BJ (cell line): ENCODE measurements at regions not wholly inside any gene's neighbourhood (a gene's known extent, or its start where the extent isn't known, plus 50 kb on each side); places are given as distances from the start of the nearest gene placed in this dataset.

Experiments
- CTCF ChIA-PET: fragments of 350-600 bp; formaldehyde crosslinking; extraction: SDS; loops from one replicate; lab custom pipeline; 2021; ENCODE audit warnings: antibody characterized with exemption, inconsistent platforms; lab: Yijun Ruan, JAX
- POLR2A ChIA-PET: fragments of 300-600 bp; sonication (Branson Sonifier 250); formaldehyde crosslinking; extraction: SDS; loops from one replicate; lab custom pipeline; 2021; ENCODE audit warnings: antibody characterized with exemption; lab: Charles Lee
- DNase-seq: peaks from one replicate; pipeline ENCODE4 v3.0.0-alpha.2; 2011; ENCODE audit warnings: low read depth
- H3K27me3 ChIP-seq: 2 replicates; pipeline ENCODE4 v1.6.0; 2011; ENCODE audit warnings: low read length; ENCODE audit not compliant: control insufficient read depth, insufficient read depth
- H3K36me3 ChIP-seq: 2 replicates; pipeline ENCODE4 v1.5.1; 2011; ENCODE audit warnings: low read length; ENCODE audit not compliant: control insufficient read depth, insufficient read depth
- H3K4me3 ChIP-seq: 2 replicates; pipeline ENCODE4 v1.5.1; 2011; ENCODE audit warnings: low read depth, mild to moderate bottlenecking, control low read depth, low read length
- CTCF ChIP-seq: IDR thresholded peaks from 2 replicates; pipeline ENCODE4 v1.5.1; 2011; ENCODE audit warnings: low read depth, mild to moderate bottlenecking, control low read depth, inconsistent platforms, low read length, moderate library complexity; ENCODE audit not compliant: insufficient read depth

DNA sequence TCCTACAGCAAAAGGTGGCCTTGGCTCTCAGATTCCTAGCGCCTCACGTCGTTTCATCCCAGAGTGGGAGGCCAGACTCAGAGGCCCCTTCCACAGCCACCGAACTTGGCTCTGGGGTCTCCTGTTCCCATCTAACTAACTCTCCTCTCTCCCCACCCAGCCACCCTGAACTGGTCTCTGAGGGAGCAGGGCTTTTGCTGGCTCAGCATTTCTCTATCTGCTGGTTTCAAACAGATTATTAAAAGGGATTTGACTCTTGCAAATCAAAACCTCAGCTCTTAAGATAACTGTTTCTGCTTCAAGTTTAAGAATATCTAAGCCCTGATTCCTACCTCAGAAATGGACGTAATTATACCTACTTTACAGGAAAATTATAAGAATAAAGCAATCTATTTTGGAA lies 91.0 kb upstream of the ATP1B1 start:
- H3K27me3 ChIP-seq: no peaks in the 10 kb centered on the region
- no peak for TF ChIP-seq CTCF
- CTCF ChIA-PET: interaction anchor here (1.3 kb wide), 1 partner anchor 15 kb away, joined by 3 read pairs; no protein-coding TSS in a partner anchor
- H3K36me3 ChIP-seq: no peaks in the 10 kb centered on the region
- POLR2A ChIA-PET: no interaction called here
- DNase-seq: no peak
- H3K4me3 ChIP-seq: no peak overlapping the region

DNA sequence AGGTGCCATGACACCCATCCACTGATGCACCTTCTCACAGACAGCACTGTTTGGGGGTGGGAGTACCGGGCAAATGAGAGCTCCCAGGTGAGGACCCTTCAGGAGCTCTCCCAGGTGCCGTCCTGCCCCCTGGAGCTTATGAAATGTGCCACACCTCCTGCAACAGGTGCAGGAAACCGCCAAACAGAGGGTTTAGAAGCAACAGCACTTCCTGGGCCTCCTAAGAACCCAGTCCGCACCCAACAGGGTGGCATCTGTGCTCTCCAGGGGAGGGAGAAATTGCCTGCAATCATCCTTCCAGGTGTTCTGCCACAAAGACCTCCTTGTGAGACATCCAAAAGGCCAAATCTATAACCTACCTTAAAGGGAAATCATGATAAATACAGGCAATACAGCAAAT lies 87.7 kb upstream of the ATP1B1 start:
- Histone ChIP-seq H3K36me3 (no peaks in the 10 kb centered on the region), H3K27me3 (no peaks in the 10 kb centered on the region), H3K4me3 (no peak overlapping the region)
- ChIA-PET CTCF (no interaction called here), POLR2A (no interaction called here)
- no peak for TF ChIP-seq CTCF
- DNase-seq: no peak

DNA sequence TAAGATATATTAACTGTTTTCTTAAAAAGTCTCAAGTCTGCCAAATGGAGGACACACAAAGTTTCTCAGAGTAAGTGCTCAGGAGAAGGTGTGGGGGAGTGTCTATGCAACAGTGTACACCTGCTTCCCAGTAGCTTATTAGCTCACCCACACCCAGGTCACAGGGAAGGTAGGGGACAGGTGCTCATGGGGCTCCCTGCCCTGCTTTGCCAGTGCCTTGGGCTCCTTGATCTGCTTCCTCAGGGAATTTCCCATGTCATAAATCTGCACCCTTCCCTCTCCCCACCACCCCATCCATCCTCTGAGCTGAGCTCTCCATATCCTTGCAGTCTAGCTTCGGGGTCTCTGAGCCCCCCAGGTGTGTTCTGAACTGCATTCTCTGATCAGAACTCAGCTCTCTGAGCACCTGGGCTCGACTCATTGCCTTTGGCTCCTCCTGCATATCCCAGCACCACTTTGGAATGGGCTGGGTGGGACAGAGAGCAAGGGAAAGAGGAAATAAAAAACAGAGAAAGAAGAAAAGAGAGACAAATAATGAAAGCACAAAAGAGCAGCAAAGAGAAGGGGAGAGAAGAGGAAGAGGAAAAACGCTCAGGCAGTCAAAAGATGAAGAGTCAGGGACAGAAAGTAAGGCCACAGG lies 87.0 kb upstream of the ATP1B1 start:
- POLR2A ChIA-PET: no interaction called here

GRCh38 chr1:169020684-169021083 lies 85.8 kb upstream of the ATP1B1 start:
- DNase-seq: no peak
- Histone ChIP-seq H3K36me3 (no peaks in the 10 kb centered on the region), H3K27me3 (no peaks in the 10 kb centered on the region), H3K4me3 (no peak overlapping the region)
- ChIA-PET POLR2A (no interaction called here), CTCF (no interaction called here)
- TF ChIP-seq CTCF: no peak

More for the DNA sequence above, 87.0 kb upstream of the ATP1B1 start:
- Histone ChIP-seq H3K36me3 (no peaks in the 10 kb centered on the region), H3K4me3 (no peak overlapping the region), H3K27me3 (no peaks in the 10 kb centered on the region)
- TF ChIP-seq CTCF: no peak
- CTCF ChIA-PET: no interaction called here
- no peak for DNase-seq

DNA sequence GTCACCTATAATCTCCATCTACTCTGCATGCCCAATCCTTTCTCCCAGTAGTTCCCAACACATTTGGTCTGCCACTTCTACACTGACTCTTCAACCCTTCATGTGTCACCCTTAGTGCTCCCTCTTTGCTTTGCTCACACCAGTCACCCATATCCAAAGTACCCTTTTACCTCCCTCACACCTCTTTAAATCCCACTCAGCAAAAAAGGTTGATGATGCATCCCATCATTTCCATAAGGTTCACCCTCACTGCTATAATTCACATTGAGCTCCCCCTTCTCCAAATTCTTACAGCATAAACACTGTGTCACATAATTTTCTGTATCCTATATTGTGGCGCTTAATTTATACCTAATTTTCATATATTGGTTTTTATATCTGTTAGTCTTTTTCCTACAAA lies 83.8 kb upstream of the ATP1B1 start:
- TF ChIP-seq CTCF: no peak
- POLR2A ChIA-PET: no interaction called here
- H3K27me3 ChIP-seq: no peaks in the 10 kb centered on the region
- H3K36me3 ChIP-seq: no peaks in the 10 kb centered on the region
- CTCF ChIA-PET: no interaction called here
- H3K4me3 ChIP-seq: no peak overlapping the region
- no peak for DNase-seq
